Activated T-cell treated with anti-CD3 and anti-CD28 coated beads, Interleukin-2, amount 50 U/mL, for 72 hours (primary cell): ENCODE measurements at regions not wholly inside any gene's neighbourhood (a gene's known extent, or its start where the extent isn't known, plus 50 kb on each side); places are given as distances from the start of the nearest gene placed in this dataset.

Source experiments
- ATAC-seq, 2 donors: fragments of 150-1000 bp; cut with Tn5 transposase; replicated peaks in 1 of 2; 2 replicates each; pipeline ENCODE4 v1.10.0; 2021; ENCODE audit warnings: moderate library complexity in 2 of 2, mild to moderate bottlenecking in 1 of 2
- DNase-seq, 2 donors: peaks; one replicate each; pipeline ENCODE4 v3.0.0; 2021 to 2022; ENCODE audit warnings: mixed read lengths in 1 of 2
- H3K27ac Mint-ChIP-seq: one replicate; pipeline ENCODE4 v1.8.0; 2022; ENCODE audit warnings: mild to moderate bottlenecking, moderate library complexity, mixed read lengths
- H3K27me3 Mint-ChIP-seq: one replicate; pipeline ENCODE4 v1.8.0; 2022; ENCODE audit warnings: low read depth, mixed read lengths
- H3K36me3 Mint-ChIP-seq, 2 donors: one replicate each; pipeline ENCODE4 v1.8.0; 2022; ENCODE audit warnings: mixed read lengths in 2 of 2, mild to moderate bottlenecking in 1 of 2; ENCODE audit not compliant: insufficient read depth in 2 of 2
- H3K4me1 Mint-ChIP-seq: one replicate; pipeline ENCODE4 v1.8.0; 2022; ENCODE audit warnings: low read depth, mixed read lengths
- H3K4me3 Mint-ChIP-seq, 2 donors: one replicate each; pipeline ENCODE4 v1.8.0; 2022; ENCODE audit warnings: mild to moderate bottlenecking in 2 of 2, mixed read lengths in 2 of 2, moderate library complexity in 2 of 2
- H3K9me3 Mint-ChIP-seq, 2 donors: one replicate each; pipeline ENCODE4 v1.8.0; 2022; ENCODE audit warnings: mixed read lengths in 2 of 2

DNA sequence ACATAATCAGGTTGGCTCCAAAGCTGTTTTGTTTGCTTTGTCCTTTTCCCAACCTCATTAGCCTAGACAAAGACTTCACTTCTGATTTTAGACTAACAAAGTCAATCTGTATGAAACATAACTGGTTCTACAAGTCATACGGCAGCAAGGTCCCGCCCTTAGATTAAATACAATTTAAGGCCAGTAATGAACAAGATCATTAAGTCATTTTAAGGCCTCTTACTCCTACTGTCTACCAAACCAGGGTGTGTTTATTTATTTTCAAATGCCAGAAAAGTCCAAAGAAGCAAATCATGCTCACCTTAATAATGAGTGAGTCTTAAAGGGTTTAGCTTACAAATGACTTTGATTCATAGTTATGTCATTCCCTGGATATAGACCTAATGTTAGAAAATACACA lies 148.4 kb upstream of the ACVR2A start:
- DNase-seq (no peak), ATAC-seq (no peak)
- H3K27me3 Mint-ChIP-seq, result no peaks in the 10 kb centered on the region
- no peak overlapping the region for H3K4me3 Mint-ChIP-seq
- H3K9me3 Mint-ChIP-seq, result peaks cover under 1% of the 10 kb centered on the region in 2 donors
- no peaks in the 10 kb centered on the region for H3K4me1 Mint-ChIP-seq
- no peak overlapping the region for H3K27ac Mint-ChIP-seq
- no peaks in the 10 kb centered on the region for H3K36me3 Mint-ChIP-seq

DNA sequence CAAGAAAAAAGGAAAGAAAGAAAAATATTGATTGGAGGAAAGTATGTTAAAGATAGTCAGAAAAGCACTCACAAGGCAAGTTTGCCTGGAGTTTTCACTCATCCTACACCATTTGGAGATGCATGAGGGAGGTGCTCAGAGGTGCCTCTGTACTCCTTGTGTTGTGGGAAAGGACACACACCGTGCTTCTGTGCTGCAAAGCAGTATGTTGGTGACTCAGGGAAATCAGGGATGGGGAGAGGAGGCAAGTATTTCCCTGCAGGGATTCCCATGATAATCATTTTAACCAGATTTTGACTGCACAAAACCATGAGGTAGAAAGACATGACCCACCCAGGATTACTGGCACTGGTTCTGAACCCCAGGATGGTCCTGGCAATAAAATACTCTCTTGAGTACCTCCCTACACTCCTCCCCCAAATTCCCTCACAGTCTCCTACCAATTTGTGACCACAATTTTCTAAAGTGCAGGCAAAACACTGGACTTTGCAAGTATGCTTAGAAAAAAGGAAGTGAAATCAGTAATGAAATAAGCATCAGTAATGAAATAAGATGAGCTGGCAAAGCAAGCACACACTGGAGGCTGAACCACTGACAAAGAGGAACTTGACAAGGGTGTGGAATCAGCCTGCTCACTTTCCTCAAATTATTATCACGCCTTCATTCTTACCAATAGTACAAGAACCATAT lies 155.5 kb upstream of the ACVR2A start:
- no peak overlapping the region for H3K27ac Mint-ChIP-seq
- no peaks in the 10 kb centered on the region for H3K4me1 Mint-ChIP-seq
- DNase-seq, result no peak
- no peak for ATAC-seq
- no peak overlapping the region for H3K4me3 Mint-ChIP-seq
- H3K27me3 Mint-ChIP-seq, result no peaks in the 10 kb centered on the region
- no peaks in the 10 kb centered on the region for H3K36me3 Mint-ChIP-seq
- H3K9me3 Mint-ChIP-seq, result no peaks in the 10 kb centered on the region

DNA sequence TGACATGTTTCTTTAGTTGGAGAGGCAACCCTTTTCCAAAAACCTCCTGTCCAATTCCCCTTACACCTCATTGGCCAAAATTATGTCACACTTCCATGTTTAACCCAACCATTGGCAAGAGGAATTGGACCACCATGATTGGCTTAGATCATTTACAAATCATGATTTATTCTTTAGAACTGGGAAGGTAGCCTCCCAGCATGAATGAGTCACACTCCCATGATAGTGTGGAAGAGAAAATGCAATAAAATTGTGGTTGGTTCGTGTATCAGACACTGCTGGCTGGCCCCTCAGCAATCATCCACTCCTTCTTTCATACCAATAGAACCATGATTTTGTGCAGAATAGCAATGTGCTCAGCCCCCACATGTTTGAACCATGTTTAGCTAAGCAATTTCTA lies 156.6 kb upstream of the ACVR2A start:
- H3K4me1 Mint-ChIP-seq, result no peaks in the 10 kb centered on the region
- no peaks in the 10 kb centered on the region for H3K9me3 Mint-ChIP-seq
- no peak overlapping the region for H3K4me3 Mint-ChIP-seq
- no peak for ATAC-seq
- no peak for DNase-seq
- H3K27ac Mint-ChIP-seq, result no peak overlapping the region
- no peaks in the 10 kb centered on the region for H3K27me3 Mint-ChIP-seq
- no peaks in the 10 kb centered on the region for H3K36me3 Mint-ChIP-seq

DNA sequence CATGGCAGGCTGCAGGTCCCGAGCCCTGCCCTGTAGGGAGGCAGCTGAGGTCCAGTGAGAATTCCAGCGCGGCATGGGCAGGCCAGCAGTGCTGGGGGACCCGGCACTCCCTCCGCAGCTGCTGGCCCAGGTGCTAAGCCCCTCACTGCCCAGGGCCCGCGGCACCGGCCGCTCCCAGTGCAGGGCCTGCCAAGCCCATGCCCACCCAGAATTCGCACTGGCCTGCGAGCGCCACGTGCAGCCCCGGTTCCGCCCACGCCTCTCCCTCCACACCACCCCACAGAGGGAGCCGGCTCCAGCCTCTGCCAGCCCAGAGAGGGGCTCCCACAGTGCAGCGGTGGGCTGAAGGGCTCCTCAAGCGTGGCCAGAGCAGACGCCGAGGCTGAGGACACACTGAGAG lies 158.5 kb upstream of the ACVR2A start:
- H3K4me1 Mint-ChIP-seq, result no peaks in the 10 kb centered on the region
- DNase-seq (no peak), ATAC-seq (no peak)
- no peak overlapping the region for H3K27ac Mint-ChIP-seq
- no peaks in the 10 kb centered on the region for H3K9me3 Mint-ChIP-seq
- no peak overlapping the region for H3K4me3 Mint-ChIP-seq
- no peaks in the 10 kb centered on the region for H3K36me3 Mint-ChIP-seq
- H3K27me3 Mint-ChIP-seq, result no peaks in the 10 kb centered on the region

DNA sequence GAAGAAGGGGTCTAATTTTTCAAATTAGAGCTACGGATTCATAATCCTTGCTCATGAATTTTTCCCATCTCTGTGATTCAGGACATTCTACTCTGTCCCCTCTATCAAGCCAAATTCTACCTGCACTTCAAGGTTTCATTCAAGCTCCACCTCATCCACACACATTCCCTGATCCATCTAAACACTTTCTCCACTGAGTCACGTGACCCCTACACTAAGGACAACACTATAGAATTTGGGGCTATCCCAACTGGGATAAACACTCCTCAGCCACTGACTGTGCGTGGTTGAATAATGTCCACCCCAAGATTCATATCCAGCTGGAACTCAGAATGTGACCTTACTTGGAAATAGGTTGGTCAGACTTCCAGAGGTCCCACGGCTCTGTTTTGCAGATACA lies 159.9 kb upstream of the ACVR2A start:
- ATAC-seq (no peak), DNase-seq (no peak)
- no peak overlapping the region for H3K27ac Mint-ChIP-seq
- no peaks in the 10 kb centered on the region for H3K36me3 Mint-ChIP-seq
- no peak overlapping the region for H3K4me3 Mint-ChIP-seq
- H3K9me3 Mint-ChIP-seq, result no peaks in the 10 kb centered on the region
- no peaks in the 10 kb centered on the region for H3K27me3 Mint-ChIP-seq
- H3K4me1 Mint-ChIP-seq, result no peaks in the 10 kb centered on the region

DNA sequence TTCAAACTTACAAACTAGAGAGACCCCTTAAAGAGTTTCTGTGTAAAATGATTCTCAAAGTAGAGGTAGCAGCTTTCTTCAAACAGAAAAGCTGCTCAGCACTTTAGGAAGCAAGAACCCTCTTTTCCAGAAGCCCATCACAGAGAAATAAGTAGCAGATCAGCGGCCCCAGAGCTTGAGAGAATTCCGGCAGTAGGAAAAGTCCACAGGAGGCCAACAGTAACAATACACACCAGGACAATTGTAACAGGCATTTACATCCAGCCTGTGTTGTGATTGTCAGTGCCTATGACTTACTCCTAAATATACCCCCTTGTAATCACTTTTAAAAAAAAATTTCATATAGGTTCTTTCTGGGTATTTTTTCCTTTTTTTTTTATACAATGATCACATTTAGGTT lies 161.4 kb upstream of the ACVR2A start:
- Mint-ChIP-seq H3K27ac (no peak overlapping the region), H3K36me3 (no peaks in the 10 kb centered on the region), H3K4me1 (no peaks in the 10 kb centered on the region), H3K27me3 (no peaks in the 10 kb centered on the region), H3K9me3 (no peaks in the 10 kb centered on the region), H3K4me3 (no peak overlapping the region)
- ATAC-seq (no peak), DNase-seq (no peak)

DNA sequence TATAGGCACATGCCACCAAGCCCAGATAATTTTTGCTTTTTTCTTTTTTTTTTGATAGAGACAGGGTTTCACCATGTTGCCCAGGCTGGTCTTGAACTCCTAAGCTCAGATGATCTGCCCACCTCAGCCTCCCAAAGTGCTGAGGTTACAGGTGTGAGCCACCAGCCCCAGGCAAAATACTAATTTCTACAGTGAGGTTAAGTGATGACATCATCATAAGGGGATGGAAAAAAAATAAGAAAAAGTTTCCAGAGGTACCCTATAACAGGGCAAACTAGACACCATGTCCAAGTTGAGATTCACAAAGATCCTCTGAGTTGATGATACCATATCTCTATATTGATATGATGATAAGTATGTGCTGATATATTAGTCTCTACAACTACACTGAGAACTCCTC lies 163.7 kb upstream of the ACVR2A start:
- no peak overlapping the region for H3K4me3 Mint-ChIP-seq
- no peaks in the 10 kb centered on the region for H3K27me3 Mint-ChIP-seq
- DNase-seq (no peak), ATAC-seq (no peak)
- no peaks in the 10 kb centered on the region for H3K4me1 Mint-ChIP-seq
- no peaks in the 10 kb centered on the region for H3K36me3 Mint-ChIP-seq
- H3K9me3 Mint-ChIP-seq, result no peaks in the 10 kb centered on the region
- no peak overlapping the region for H3K27ac Mint-ChIP-seq

DNA sequence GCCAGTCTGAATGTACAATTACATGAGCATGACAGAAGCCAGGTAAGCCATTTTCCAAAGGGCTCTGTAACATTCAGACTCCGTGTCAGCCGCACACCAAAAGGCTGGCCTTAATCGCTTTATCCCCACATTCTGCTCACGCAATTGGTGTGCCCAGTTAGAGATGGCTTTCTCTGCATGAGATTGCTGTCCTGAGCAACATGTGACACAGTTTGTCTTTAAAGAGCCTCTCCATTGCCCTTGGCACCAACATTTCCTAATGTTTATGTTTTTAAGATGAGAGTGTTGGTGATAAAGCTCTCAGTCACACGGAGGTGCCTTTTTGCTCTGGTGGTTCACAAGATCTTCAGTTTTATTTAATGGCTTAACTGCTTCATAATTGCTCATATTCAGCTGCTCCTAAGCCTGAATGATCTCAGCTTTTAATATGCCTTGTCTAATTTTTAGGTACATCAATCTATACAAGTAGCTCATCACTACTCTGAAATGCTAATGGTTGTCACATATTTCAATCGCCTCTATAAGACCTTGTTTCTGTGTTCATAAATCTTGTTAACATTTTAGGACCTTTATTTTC lies 164.8 kb upstream of the ACVR2A start:
- ATAC-seq (no peak), DNase-seq (no peak)
- H3K4me1 Mint-ChIP-seq, result no peaks in the 10 kb centered on the region
- no peaks in the 10 kb centered on the region for H3K27me3 Mint-ChIP-seq
- H3K9me3 Mint-ChIP-seq, result peaks cover 1 to 2% of the 10 kb centered on the region in 2 donors
- H3K4me3 Mint-ChIP-seq, result no peak overlapping the region
- H3K27ac Mint-ChIP-seq, result no peak overlapping the region
- H3K36me3 Mint-ChIP-seq, result no peaks in the 10 kb centered on the region

DNA sequence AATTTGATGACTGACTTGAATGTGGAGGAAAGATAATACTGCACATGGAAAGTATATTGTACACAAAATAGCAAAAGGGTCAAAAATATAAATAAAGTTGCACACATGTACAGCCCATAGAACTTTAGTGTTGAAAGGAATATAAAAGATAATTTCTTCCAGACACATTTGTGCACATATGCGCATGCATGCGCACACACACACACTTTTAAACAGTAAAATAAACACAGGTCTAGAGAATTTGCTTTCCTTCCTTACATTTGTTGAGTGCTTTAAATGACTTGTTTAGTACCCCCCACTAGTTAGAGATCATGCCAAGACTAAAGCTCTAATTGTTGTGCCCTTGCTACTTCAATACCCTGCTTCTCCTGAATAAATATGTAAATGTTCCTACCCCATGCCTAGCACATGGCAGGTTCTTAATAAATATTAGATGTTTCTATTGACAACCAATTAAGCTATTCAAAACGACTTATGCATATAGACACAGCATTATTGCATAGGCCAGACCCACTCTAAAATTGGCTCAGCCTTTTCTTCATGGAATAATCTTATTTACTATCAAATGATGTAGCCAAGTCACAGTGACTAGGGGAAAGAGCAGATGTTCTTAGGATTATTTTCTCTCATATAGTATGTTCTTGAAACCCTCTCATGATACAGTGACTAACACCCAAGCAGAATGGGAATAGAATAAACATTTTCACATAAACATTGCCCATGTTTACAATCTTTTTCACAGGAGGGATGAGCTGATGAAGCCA lies 165.5 kb upstream of the ACVR2A start:
- Mint-ChIP-seq H3K9me3 (peaks cover 1 to 2% of the 10 kb centered on the region in 2 donors), H3K36me3 (no peaks in the 10 kb centered on the region), H3K4me3 (no peak overlapping the region), H3K27ac (no peak overlapping the region), H3K4me1 (no peaks in the 10 kb centered on the region), H3K27me3 (no peaks in the 10 kb centered on the region)
- no peak for ATAC-seq
- no peak for DNase-seq

DNA sequence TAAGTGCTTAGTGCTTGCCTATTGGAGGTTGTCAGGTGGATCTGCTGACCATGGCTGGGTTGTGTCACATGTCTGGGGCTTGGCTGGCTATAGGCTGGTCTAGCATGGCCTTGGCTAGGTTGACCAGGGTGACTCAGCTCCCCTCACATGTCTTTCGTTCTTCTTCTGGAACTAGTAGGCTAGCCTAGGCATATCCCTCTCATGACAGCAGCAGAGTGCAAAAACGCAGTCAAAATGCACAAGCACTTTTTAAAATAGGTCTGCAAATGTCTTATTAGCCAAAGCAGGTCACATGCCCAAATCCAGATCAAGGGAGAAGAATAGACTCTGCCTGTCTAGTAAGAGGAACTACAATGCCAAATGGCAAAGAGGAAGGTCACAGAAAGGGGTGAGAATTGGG lies 179.7 kb upstream of the ACVR2A start:
- H3K4me1 Mint-ChIP-seq, result peaks cover 27% of the 10 kb centered on the region
- ATAC-seq (no peak), DNase-seq (no peak)
- no peaks in the 10 kb centered on the region for H3K27me3 Mint-ChIP-seq
- H3K4me3 Mint-ChIP-seq, result no peak overlapping the region
- peaks cover 0 to 2% of the 10 kb centered on the region in 2 donors for H3K36me3 Mint-ChIP-seq
- H3K27ac Mint-ChIP-seq, result no peak overlapping the region
- no peaks in the 10 kb centered on the region for H3K9me3 Mint-ChIP-seq

DNA sequence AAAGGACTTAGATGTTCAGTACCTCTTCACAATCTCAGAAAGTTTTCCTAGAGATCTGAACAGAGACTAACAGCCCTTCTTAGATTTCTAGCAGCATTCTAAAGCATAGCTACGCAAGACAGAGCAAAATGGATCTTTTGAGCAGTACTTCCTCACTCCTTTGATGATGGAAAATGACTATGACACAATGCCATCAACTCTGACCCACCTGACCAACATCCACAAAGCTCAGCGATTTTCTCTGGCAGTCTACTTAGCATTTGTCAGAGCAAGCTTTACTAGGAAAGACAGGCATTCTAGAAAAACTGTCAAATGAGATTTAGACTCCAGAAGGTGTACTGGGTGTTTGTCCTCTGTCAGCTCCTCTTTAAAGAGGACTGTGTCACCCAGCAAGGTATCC lies 180.9 kb upstream of the ACVR2A start:
- H3K36me3 Mint-ChIP-seq, result peaks cover 0 to 2% of the 10 kb centered on the region in 2 donors
- no peak for DNase-seq

DNA sequence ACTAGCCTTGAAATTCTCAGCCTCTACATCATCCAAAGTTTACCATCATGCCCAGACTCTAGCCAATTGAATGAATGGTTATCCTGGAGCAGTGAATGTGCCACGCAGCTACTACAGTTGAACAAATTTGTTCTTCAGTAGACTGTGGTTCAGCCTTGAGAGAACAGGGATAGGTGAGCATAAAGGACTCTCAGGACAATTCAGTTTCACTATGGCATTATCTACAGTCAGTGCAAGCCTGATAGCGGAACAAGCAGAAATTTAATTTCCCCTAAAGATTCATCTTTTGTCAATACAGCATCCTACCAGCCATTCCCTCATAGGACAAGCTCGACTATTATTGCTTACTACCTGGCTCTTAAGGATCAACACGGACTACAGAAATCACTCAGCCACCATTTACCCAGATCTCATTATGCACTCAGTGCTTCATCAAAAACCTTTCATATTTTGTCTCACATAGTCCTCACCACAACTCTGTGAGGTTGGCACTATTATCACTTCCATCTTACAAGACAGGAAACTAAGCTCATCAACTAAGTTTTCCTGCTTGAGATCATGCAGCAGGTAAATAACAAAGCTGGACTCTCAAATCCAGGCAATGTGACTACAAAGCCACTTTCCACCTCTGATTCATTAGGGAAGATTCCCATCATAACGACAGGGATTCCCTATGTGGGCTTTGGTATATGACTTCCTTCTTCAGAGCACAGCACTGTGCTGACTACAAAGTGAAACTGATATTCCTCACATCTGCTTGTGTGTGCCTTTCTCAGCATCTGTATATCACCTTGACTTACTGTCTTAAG lies 181.5 kb upstream of the ACVR2A start:
- Mint-ChIP-seq H3K27ac (peak overlapping the region; percentile 59), H3K36me3 (peaks cover 0 to 2% of the 10 kb centered on the region in 2 donors), H3K4me3 (peak overlapping the region; percentile 71 to 75), H3K27me3 (no peaks in the 10 kb centered on the region), H3K9me3 (no peaks in the 10 kb centered on the region), H3K4me1 (peaks cover 27% of the 10 kb centered on the region)
- peak; percentile 3 to 11 for DNase-seq
- ATAC-seq, result peak; percentile 88 to 90

More for the DNA sequence above, 180.9 kb upstream of the ACVR2A start:
- Mint-ChIP-seq H3K4me3 (peak overlapping the region; percentile 71 to 75), H3K27me3 (no peaks in the 10 kb centered on the region), H3K9me3 (no peaks in the 10 kb centered on the region), H3K4me1 (peaks cover 27% of the 10 kb centered on the region), H3K27ac (peak overlapping the region; percentile 59)
- peak; percentile 53 to 54 for ATAC-seq

DNA sequence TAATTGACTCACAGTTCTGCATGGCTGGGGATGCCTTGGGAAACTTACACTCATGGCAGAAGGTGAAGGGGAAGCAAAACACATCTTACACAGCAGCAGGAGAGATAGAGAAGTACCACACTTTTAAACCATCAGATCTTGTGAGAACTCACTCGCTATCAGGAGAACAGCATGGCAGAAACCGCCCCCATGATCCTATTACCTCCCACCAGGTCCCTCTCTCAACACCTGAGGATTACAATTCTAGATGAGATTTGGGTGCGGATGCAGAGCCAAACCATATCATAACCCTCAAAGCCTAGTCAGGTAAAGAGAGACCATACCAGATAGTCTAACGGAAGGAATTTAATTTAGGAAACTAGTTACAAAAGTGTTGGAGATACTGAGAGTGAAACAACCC lies 182.6 kb upstream of the ACVR2A start:
- H3K4me3 Mint-ChIP-seq, result peak overlapping the region in 1 of 2 donors; percentile 17
- H3K4me1 Mint-ChIP-seq, result peaks cover 27% of the 10 kb centered on the region
- ATAC-seq (no peak), DNase-seq (no peak)
- H3K9me3 Mint-ChIP-seq, result no peaks in the 10 kb centered on the region
- H3K36me3 Mint-ChIP-seq, result peaks cover 0 to 2% of the 10 kb centered on the region in 2 donors
- no peaks in the 10 kb centered on the region for H3K27me3 Mint-ChIP-seq
- peak overlapping the region; percentile 42 for H3K27ac Mint-ChIP-seq
